IgD-negative memory B cell (primary cell): ENCODE measurements at regions not wholly inside any gene's neighbourhood (a gene's known extent, or its start where the extent isn't known, plus 50 kb on each side); places are given as distances from the start of the nearest gene placed in this dataset.
"Not testable (repeated sequence)": the region's sequence is repeated elsewhere in the genome, so short reads cannot be mapped to it uniquely, and the experiment has no call there.

Experiments
- H3K27ac Mint-ChIP-seq, 3 donors: one replicate each; pipeline ENCODE4 v1.8.0; 2020 to 2022; ENCODE audit warnings: mild to moderate bottlenecking in 3 of 3, mixed read lengths in 3 of 3, moderate library complexity in 1 of 3
- H3K27me3 Mint-ChIP-seq: one replicate; pipeline ENCODE4 v1.8.0; 2021; ENCODE audit warnings: mixed read lengths
- H3K36me3 Mint-ChIP-seq: one replicate; pipeline ENCODE4 v1.8.0; 2020; ENCODE audit warnings: mild to moderate bottlenecking, mixed read lengths
- H3K4me1 Mint-ChIP-seq, 3 donors: one replicate each; pipeline ENCODE4 v1.8.0; 2020 to 2022; ENCODE audit warnings: mixed read lengths in 3 of 3, mild to moderate bottlenecking in 1 of 3
- H3K4me3 Mint-ChIP-seq, 4 donors: one replicate each; pipeline ENCODE4 v1.8.0; 2020 to 2022; ENCODE audit warnings: mild to moderate bottlenecking in 4 of 4, mixed read lengths in 4 of 4, moderate library complexity in 3 of 4
- H3K9me3 Mint-ChIP-seq, 3 donors: one replicate each; pipeline ENCODE4 v1.8.0; 2020 to 2021; ENCODE audit warnings: mixed read lengths in 3 of 3, mild to moderate bottlenecking in 1 of 3

DNA sequence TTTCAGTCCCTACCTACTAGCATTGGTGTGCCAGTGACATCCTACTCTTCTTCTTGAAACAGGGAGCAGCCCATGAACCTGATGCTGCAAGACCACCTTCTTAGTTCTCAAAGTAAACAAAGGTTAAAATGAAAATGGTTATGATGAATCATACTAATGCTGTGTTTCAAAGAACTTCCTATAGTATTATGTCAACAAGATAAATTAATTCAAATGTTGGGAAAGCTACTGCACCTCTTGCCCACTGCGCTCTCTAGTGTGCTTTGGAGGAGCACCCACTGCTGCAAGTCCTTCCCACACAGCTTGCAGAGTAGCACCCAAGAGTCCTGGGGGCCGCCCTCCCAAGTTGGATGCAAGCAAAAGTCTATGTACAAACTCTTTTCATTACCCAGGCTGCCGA, 81.1 kb downstream of the CD200R1L start:
- no peaks in the 10 kb centered on the region for H3K36me3 Mint-ChIP-seq
- no peak overlapping the region for H3K27ac Mint-ChIP-seq
- H3K27me3 Mint-ChIP-seq = no peaks in the 10 kb centered on the region
- no peak overlapping the region for H3K4me3 Mint-ChIP-seq
- peaks cover 26 to 35% (median 34%) of the 10 kb centered on the region in 3 donors for H3K4me1 Mint-ChIP-seq
- no peaks in the 10 kb centered on the region for H3K9me3 Mint-ChIP-seq

- Mint-ChIP-seq H3K27me3 (no peaks in the 10 kb centered on the region), H3K27ac (no peak overlapping the region), H3K4me3 (no peak overlapping the region), H3K9me3 (no peaks in the 10 kb centered on the region), H3K36me3 (no peaks in the 10 kb centered on the region), H3K4me1 (peaks cover 17 to 25% (median 22%) of the 10 kb centered on the region in 3 donors)
Observed at GRCh38 chr3:112763258-112763657, 83.4 kb downstream of the CD200R1L start.

DNA sequence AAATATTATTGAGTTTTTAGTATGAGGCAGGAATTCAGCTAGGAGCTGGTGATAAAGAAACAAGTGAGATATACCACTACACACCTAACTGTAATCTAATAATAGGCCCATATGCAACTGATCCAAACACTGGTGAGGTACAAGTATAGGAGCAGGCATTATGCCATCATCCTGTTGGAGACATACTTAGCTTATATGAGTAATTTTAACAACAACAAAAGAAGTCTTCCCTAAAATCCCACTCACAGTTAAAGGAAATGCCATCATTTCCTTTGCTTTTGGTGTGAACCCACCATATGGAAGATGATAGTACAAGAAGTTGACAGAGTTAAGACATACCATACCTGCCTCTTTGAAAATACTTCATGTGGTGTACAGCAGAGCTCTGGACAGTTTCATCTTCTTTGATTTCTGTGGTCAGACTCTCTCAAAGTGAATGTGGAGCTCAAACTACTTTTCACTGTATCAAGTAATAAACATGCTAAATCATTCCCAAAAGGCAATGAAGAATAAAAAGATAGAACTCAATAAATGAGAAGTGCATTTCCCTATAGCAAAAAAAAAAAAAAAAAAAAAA, 85.5 kb downstream of the CD200R1L start:
- H3K4me3 Mint-ChIP-seq = no peak overlapping the region
- H3K27me3 Mint-ChIP-seq = no peaks in the 10 kb centered on the region
- H3K36me3 Mint-ChIP-seq = no peaks in the 10 kb centered on the region
- H3K4me1 Mint-ChIP-seq = peaks cover 0 to 5% (median 3%) of the 10 kb centered on the region in 3 donors
- no peak overlapping the region for H3K27ac Mint-ChIP-seq
- peaks cover 0 to 10% (median 0%) of the 10 kb centered on the region in 3 donors for H3K9me3 Mint-ChIP-seq

DNA sequence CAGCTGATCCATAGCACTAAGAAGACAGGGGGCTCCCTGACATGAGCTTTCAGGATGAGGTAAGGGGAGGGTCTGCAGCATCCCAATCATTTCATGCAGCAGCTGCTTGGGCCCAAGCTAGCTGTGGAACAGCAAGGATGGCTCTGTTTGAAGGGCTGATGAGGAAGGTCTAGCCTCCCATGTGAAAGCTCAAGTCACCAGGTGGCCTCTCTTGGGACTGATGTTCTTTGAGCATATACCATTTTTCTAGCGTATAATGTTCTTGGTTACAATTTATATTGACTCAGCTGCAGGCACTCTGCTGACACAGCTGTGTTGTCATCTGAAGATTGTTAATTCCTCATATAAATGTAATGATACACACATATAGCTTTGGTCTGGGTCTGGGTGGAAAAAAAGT, 87.0 kb downstream of the CD200R1L start:
- H3K9me3 Mint-ChIP-seq = peaks cover 0 to 15% (median 2%) of the 10 kb centered on the region in 3 donors
- peaks cover 0 to 1% (median 0%) of the 10 kb centered on the region in 3 donors for H3K4me1 Mint-ChIP-seq
- H3K36me3 Mint-ChIP-seq = peaks cover 2% of the 10 kb centered on the region
- no peak overlapping the region for H3K4me3 Mint-ChIP-seq
- H3K27me3 Mint-ChIP-seq = no peaks in the 10 kb centered on the region
- H3K27ac Mint-ChIP-seq = no peak overlapping the region

DNA sequence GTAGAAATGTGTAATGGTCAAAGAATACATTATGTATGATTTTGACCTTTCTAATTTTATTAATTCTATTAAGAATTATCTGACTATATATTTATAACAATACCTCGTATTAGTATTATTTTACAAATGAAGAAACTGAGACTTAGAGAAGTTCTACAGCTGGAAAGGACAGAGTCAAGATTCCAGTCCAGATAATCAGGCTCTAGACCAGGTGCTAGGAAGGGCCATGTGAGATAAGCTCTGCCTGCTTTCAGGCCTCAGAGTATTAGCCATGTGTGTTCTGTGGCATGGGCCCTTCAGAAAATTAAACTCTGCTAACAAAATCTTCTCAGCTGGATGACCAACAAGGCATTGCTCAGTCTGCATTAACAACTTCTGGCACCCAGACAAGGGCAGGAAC, 87.5 kb downstream of the CD200R1L start:
- no peak overlapping the region for H3K4me3 Mint-ChIP-seq
- H3K27me3 Mint-ChIP-seq = no peaks in the 10 kb centered on the region
- peaks cover 0 to 1% (median 1%) of the 10 kb centered on the region in 3 donors for H3K4me1 Mint-ChIP-seq
- no peak overlapping the region for H3K27ac Mint-ChIP-seq
- H3K36me3 Mint-ChIP-seq = peaks cover 2% of the 10 kb centered on the region
- peaks cover 0 to 15% (median 4%) of the 10 kb centered on the region in 3 donors for H3K9me3 Mint-ChIP-seq

DNA sequence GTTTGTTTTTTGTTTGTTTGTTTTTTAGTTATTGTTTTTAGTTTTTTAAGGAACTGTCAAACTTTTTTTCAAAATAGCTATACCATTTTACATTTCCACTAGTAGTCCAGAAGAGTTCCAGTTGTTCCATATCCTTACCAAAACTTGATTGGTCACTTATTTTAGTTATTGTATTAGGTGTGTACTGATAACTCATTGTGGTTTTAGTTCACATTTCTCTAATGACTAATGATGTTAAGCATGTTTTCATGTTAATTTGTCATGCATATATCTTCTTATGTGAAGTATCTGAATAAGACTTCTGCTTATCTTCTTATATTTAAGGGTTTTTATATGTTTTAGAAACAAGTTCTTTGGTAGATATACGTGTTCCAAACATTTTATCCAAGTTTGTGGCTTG, 89.5 kb downstream of the CD200R1L start:
- H3K36me3 Mint-ChIP-seq = peaks cover 2% of the 10 kb centered on the region
- H3K4me3 Mint-ChIP-seq = no peak overlapping the region
- H3K27me3 Mint-ChIP-seq = no peaks in the 10 kb centered on the region

DNA sequence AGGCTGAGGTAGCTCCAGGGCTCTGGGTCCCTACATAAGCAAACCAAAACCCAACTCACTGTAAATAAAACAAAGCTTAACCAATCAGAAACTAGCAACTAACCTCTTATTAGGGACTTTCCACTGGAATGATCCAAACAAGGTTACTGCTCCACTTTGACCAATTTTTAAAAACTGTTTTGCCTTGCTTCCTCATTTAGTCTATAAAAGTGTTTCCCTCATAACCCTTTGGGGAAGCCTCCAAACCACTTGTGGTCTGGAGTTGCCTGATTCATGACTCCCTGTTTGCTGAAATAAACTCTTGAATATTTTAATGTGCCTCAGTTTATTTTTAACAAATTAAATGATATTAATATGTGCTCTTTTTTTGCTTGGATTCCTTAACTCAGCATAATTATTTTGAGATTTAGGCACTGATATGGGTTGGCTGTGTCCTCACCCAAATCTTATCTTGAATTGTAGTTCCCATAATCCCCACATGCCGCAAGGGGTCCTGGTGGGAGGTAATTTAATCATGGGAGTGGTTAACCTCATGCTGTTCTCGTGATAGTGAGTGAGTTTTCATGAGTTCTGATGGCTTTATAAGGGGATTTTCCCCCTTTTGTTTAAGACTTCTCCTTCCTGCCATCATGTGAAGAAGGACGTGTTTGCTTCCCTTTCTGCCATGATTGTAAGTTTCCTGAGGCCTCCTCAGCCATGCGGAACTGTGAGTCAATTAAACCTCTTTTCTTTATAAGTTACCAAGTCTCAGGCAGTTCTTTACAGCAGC, 90.6 kb downstream of the CD200R1L start:
- H3K4me3 Mint-ChIP-seq = no peak overlapping the region
- H3K27ac Mint-ChIP-seq = no peak overlapping the region
- peaks cover 2% of the 10 kb centered on the region for H3K36me3 Mint-ChIP-seq
- peaks cover 0 to 15% (median 4%) of the 10 kb centered on the region in 3 donors for H3K9me3 Mint-ChIP-seq
- H3K27me3 Mint-ChIP-seq = no peaks in the 10 kb centered on the region
- H3K4me1 Mint-ChIP-seq = peaks cover 0 to 7% (median 1%) of the 10 kb centered on the region in 3 donors

More for the DNA sequence above, 89.5 kb downstream of the CD200R1L start:
- Mint-ChIP-seq H3K9me3 (peaks cover 0 to 15% (median 4%) of the 10 kb centered on the region in 3 donors), H3K27ac (no peak overlapping the region), H3K4me1 (peaks cover 0 to 1% (median 1%) of the 10 kb centered on the region in 3 donors)

- not testable (repeated sequence) for H3K4me1 Mint-ChIP-seq, H3K27ac Mint-ChIP-seq, H3K36me3 Mint-ChIP-seq, H3K27me3 Mint-ChIP-seq, H3K4me3 Mint-ChIP-seq
- peaks cover 0 to 15% (median 4%) of the 10 kb centered on the region in 3 donors for H3K9me3 Mint-ChIP-seq
Observed at GRCh38 chr3:112755046-112755445, 91.6 kb downstream of the CD200R1L start.

DNA sequence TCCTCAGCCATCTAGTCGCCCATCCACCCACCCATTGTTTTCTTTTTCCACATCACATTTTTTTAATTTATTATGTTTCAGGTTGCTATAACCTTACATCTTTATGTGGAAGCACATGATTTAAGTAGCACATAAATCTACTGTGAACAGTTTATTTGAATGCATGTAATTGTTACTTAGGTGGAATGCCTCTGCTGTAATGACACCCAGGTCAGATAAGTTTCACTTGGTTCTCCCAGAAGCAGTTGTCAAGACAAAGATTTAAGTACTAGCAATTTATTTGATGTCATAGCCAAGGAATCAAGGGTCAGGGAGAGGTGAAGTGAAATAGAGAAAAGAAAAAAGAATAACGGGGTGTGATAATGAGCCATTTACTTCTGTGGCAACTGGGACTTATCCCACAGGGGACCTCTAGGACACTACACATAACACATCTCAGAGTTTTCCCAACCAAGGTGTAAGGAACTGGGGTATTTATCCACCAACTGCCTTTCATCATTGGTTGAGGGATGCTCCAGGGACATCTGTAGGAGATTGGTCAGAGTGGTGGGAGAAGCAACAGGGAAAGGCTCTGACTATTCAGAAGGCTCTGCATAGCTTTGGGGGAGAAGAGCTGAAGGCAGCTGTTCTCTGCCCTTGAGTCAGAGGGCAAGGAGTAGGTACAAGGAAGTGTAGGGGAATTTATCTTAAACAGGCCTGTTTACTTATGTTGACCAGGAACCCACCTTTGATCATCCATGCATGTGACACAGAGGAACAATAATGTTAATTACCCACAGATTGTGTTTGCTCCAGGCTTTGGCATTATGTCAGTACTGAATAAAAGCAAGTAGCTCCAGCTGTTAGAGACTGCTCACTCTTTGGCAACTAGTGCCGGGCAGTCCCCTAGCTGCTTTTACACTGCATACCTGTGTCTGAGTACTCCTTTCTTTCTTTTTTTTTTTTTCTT, 94.8 kb downstream of the CD200R1L start:
- no peak overlapping the region for H3K4me3 Mint-ChIP-seq
- no peak overlapping the region for H3K27ac Mint-ChIP-seq
- peaks cover 1 to 14% (median 6%) of the 10 kb centered on the region in 3 donors for H3K4me1 Mint-ChIP-seq
- H3K9me3 Mint-ChIP-seq = peaks cover 0 to 11% (median 4%) of the 10 kb centered on the region in 3 donors
- peaks cover 2% of the 10 kb centered on the region for H3K36me3 Mint-ChIP-seq
- H3K27me3 Mint-ChIP-seq = no peaks in the 10 kb centered on the region

- Mint-ChIP-seq H3K4me3 (no peak overlapping the region), H3K27ac (no peak overlapping the region), H3K9me3 (peaks cover 0 to 4% (median 4%) of the 10 kb centered on the region in 3 donors), H3K36me3 (peaks cover 2% of the 10 kb centered on the region), H3K4me1 (peaks cover 6 to 14% (median 6%) of the 10 kb centered on the region in 3 donors), H3K27me3 (no peaks in the 10 kb centered on the region)
Observed at GRCh38 chr3:112751061-112751460, 95.6 kb downstream of the CD200R1L start.

- Mint-ChIP-seq H3K9me3 (no peaks in the 10 kb centered on the region), H3K27ac (peak overlapping the region in 1 of 3 donors; percentile 47), H3K27me3 (no peaks in the 10 kb centered on the region), H3K36me3 (peaks cover 2% of the 10 kb centered on the region), H3K4me3 (no peak overlapping the region), H3K4me1 (peaks cover 5 to 16% (median 16%) of the 10 kb centered on the region in 3 donors)
Observed at GRCh38 chr3:112747624-112748023, 99.0 kb downstream of the CD200R1L start.

DNA sequence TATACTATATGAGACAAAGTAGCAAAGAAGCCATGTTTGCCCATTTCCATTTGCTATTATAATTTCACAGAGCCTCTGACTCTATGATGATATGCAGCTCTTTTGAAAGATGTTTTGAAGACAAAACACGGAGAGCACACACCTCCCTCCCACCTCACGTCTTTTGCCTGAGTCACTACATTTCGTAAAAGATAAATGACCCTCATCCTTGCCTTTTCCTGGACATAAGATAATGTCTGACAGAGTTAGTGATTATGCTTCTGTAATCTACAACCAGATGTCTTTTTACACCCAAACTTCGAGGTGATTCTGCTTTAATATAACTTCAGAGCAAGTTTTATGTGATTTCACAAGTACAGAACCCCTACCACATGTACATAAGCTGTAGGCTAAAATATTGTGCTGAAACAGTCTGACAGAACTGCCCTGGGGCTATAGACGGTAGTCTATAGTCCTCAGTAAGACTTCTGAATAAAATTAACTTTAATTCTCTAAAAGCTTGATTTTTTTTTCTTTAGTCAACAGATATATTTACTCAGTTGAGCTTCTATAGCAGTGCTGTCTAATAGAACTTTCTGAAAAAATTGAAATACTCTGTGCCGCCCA, 99.9 kb downstream of the CD200R1L start:
- Mint-ChIP-seq H3K27me3 (no peaks in the 10 kb centered on the region), H3K36me3 (peaks cover 2% of the 10 kb centered on the region), H3K27ac (no peak overlapping the region), H3K4me1 (peaks cover 5 to 16% (median 13%) of the 10 kb centered on the region in 3 donors), H3K9me3 (no peaks in the 10 kb centered on the region), H3K4me3 (no peak overlapping the region)

GRCh38 chr3:112745567-112746248, 101.0 kb downstream of the CD200R1L start:
- Mint-ChIP-seq H3K36me3 (peaks cover 2% of the 10 kb centered on the region), H3K4me1 (peaks cover 8 to 16% (median 15%) of the 10 kb centered on the region in 3 donors), H3K27ac (no peak overlapping the region), H3K4me3 (no peak overlapping the region), H3K9me3 (no peaks in the 10 kb centered on the region), H3K27me3 (no peaks in the 10 kb centered on the region)
